Lung (tissue), 11 donors: ENCODE measurements at regions not wholly inside any gene's neighbourhood (a gene's known extent, or its start where the extent isn't known, plus 50 kb on each side); places are given as distances from the start of the nearest gene placed in this dataset.

ENCODE experiments used
- ATAC-seq: fragments of 200-7000 bp; cut with Tn5 transposase; one replicate; pipeline ENCODE4 v1.9.1; 2020; ENCODE audit warnings: moderate number of reproducible peaks; ENCODE audit not compliant: insufficient read depth, low FRiP score
- DNase-seq, 3 donors: peaks; one replicate each; pipeline ENCODE4 v3.0.0-alpha.2; 2013 to 2017
- H3K27ac ChIP-seq, 2 donors: one replicate each; pipeline ENCODE4 v1.5.1; 2013; ENCODE audit warnings: mild to moderate bottlenecking in 2 of 2, moderate library complexity in 2 of 2, control low read depth in 1 of 2, inconsistent platforms in 1 of 2, low read depth in 1 of 2, low read length in 1 of 2
- H3K27me3 ChIP-seq, 3 donors: one replicate each; pipeline ENCODE4 v1.5.1; 2013; ENCODE audit warnings: low read length in 2 of 3; ENCODE audit not compliant: control insufficient read depth in 3 of 3, insufficient read depth in 3 of 3
- H3K36me3 ChIP-seq, 4 donors: one replicate each; pipeline ENCODE4 v1.5.1; 2013; ENCODE audit warnings: low read length in 4 of 4, mild to moderate bottlenecking in 1 of 4, moderate library complexity in 1 of 4; ENCODE audit not compliant: control insufficient read depth in 4 of 4, insufficient read depth in 4 of 4
- H3K4me1 ChIP-seq, 5 donors: one replicate each; pipeline ENCODE4 v1.5.1; 2013; ENCODE audit warnings: low read length in 5 of 5, mild to moderate bottlenecking in 2 of 5, moderate library complexity in 1 of 5; ENCODE audit not compliant: control insufficient read depth in 5 of 5, insufficient read depth in 5 of 5
- H3K4me3 ChIP-seq: one replicate; pipeline ENCODE4 v1.5.1; 2013; ENCODE audit warnings: mild to moderate bottlenecking, control low read depth, moderate library complexity
- H3K9ac ChIP-seq, 2 donors: one replicate each; pipeline ENCODE4 v1.5.1; 2013; ENCODE audit warnings: low read length in 2 of 2, control low read depth in 1 of 2; ENCODE audit not compliant: insufficient read depth in 1 of 2
- H3K9me3 ChIP-seq, 4 donors: one replicate each; pipeline ENCODE4 v1.5.1; 2013; ENCODE audit warnings: low read length in 3 of 4, mild to moderate bottlenecking in 1 of 4, moderate library complexity in 1 of 4; ENCODE audit not compliant: control insufficient read depth in 4 of 4, insufficient read depth in 3 of 4
- WGBS, 2 donors: extraction: QIAGEN DNeasy Blood & Tissue Kit; methylation state at CpG; one replicate each; pipeline ENCODE4 v1.1.7; 2013; 5-methylcytosine and 5-hydroxymethylcytosine counted together
- TF ChIP-seq, protein P1 (sequence below): IDR thresholded peaks from 2 replicates; pipeline ENCODE4 v1.5.1; 2012; ENCODE audit warnings: mild to moderate bottlenecking; ENCODE audit errors: control extremely low read depth, extremely low read depth
- donor health status: control.
- donor health status: control.
- donor health status: Bipolar disorder and iron deficiency.
- donor health status: healthy.
- donor health status: DM: yes; HTN: yes; CAD: no.

DNA sequence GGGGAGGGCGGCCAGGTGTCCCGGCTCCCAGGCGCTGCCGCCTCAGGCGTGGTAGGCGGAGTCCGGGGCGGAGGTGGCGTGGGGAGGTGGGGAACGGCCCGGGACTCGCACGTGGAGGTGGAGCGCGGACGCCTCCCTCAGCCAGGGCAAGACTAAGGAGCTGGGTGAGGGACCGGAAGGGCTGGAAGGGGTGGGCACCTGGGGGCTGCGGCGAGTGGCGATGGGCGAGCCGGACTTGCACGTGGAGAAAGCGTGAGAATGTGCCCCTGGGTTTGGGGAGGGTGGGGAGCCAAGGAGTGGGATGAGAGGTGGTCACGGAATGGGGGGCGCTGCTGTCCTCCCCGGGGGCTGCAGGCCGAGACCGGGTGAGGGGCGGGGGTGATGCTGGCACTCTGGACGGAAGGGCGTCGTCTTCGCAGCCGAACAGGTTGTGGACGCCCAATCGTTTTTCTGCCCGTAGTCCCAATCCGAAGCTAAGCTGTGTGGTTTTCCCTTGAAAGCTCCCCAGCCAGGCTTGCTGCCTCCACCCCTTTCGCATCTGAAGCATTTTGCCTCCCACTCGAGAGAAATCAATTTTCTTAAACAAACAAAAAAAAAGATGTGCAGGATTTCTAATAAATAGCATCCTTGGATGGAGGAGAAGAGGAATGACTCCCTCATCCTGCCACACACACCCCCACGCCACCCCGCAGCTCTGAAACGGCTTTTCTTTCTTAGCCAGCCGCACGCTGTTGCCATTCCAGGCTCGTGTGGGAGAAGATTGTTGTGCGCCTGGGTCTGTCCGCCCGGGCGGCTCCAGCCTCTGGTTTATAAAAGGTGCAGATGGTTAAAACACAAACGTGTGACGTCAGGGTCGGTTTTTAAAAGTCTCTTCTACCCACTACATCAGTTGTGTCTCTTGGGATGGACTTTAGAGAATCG lies 62.5 kb upstream of the ANKRD28 start:
- WGBS, 2 donors, result 1% methylated on average over 54 to 55 of the region's 55 CpGs
- peak; percentile 57 to 66 (median 59) for DNase-seq
- no peaks in the 10 kb centered on the region for H3K36me3 ChIP-seq
- H3K4me3 ChIP-seq, result peak overlapping the region; percentile 69
- peak; percentile 72 for ATAC-seq
- peak overlapping the region; percentile 18 to 57 for H3K27ac ChIP-seq
- no peaks in the 10 kb centered on the region for H3K9me3 ChIP-seq
- TF ChIP-seq, protein P1, sequence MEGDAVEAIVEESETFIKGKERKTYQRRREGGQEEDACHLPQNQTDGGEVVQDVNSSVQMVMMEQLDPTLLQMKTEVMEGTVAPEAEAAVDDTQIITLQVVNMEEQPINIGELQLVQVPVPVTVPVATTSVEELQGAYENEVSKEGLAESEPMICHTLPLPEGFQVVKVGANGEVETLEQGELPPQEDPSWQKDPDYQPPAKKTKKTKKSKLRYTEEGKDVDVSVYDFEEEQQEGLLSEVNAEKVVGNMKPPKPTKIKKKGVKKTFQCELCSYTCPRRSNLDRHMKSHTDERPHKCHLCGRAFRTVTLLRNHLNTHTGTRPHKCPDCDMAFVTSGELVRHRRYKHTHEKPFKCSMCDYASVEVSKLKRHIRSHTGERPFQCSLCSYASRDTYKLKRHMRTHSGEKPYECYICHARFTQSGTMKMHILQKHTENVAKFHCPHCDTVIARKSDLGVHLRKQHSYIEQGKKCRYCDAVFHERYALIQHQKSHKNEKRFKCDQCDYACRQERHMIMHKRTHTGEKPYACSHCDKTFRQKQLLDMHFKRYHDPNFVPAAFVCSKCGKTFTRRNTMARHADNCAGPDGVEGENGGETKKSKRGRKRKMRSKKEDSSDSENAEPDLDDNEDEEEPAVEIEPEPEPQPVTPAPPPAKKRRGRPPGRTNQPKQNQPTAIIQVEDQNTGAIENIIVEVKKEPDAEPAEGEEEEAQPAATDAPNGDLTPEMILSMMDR, result no peak
- peaks cover 0 to 16% (median 3%) of the 10 kb centered on the region in 5 donors for H3K4me1 ChIP-seq
- H3K27me3 ChIP-seq, result no peaks in the 10 kb centered on the region
- H3K9ac ChIP-seq, result peak overlapping the region; percentile 14 to 28

DNA sequence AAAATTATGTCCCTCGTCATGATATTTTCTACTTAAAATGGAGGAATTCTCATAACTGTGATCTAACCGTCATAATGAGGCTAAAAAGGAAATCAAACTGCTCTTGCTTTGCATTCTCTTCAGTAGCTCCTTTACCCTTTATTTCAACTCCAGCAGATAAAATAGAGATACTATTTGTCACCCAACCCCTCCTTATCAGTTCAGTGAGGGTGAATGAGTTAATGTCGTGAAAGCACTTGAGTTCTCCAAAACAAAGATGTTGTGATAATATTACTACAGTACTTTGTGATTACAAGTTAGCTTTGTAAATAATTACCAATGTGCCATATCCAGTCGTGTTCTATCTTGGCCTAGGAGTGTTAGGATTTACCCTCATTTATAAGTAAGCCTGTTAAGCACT lies 63.4 kb upstream of the ANKRD28 start:
- Histone ChIP-seq H3K4me1 (peaks cover 0 to 16% (median 3%) of the 10 kb centered on the region in 5 donors), H3K9ac (no peak overlapping the region), H3K9me3 (no peaks in the 10 kb centered on the region), H3K4me3 (no peak overlapping the region), H3K27me3 (no peaks in the 10 kb centered on the region), H3K36me3 (no peaks in the 10 kb centered on the region), H3K27ac (no peak overlapping the region)
- TF ChIP-seq, protein P1, result no peak
- WGBS, 2 donors, result 51 to 65% methylated on average over 4 of the region's 4 CpGs
- peak in 2 of 3 donors; percentile 7 to 34 for DNase-seq
- no peak for ATAC-seq

DNA sequence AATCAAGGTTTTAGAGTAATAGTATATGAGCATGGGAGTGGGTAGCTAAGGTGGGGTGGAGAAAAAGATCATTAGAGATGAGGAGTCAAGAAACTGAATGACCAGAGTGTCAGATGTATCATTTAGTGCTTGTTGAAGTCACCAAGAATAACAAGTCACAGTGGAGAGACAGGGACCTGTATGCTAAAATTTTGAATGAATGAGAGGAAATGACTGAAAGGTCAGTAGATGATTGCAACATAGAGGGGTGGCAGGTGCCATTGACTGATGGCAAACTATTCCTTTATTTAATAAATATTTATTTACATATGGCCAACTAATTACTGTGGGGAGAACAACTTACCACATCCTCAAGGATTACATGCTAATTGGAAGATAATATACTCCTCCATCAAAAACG lies 75.0 kb upstream of the ANKRD28 start:
- TF ChIP-seq, protein P1, result no peak
- no peak for DNase-seq
- no peak for ATAC-seq
- Histone ChIP-seq H3K9ac (no peak overlapping the region), H3K27ac (no peak overlapping the region), H3K9me3 (no peaks in the 10 kb centered on the region), H3K27me3 (no peaks in the 10 kb centered on the region), H3K4me3 (no peak overlapping the region), H3K4me1 (no peaks in the 10 kb centered on the region), H3K36me3 (no peaks in the 10 kb centered on the region)
- 78 to 97% methylated on average over 1 of the region's 1 CpG for WGBS, 2 donors
